ENCODE measurements at regions not wholly inside any gene's neighbourhood (a gene's known extent, or its start where the extent isn't known, plus 50 kb on each side); places are given as distances from the start of the nearest gene placed in this dataset.

- Histone ChIP-seq H3K27ac (ENCODE audit: low read depth in 1 of 2, low read length in 2 of 2) (no peak overlapping the region), H3K9me3 (replicated peaks in 1 of 2; ENCODE audit: control insufficient read depth in 1 of 2, insufficient read depth in 1 of 2, low read length in 2 of 2) (no peaks in the 10 kb centered on the region), H3K27me3 (ENCODE audit: control insufficient read depth in 2 of 2, insufficient read depth in 2 of 2, low read length in 2 of 2) (no peaks in the 10 kb centered on the region), H3K9ac (ENCODE audit: insufficient read depth, low read length, poor library complexity, severe bottlenecking) (no peak overlapping the region), H3K4me2 (replicated peaks; ENCODE audit: extremely low read depth, low read length, poor library complexity, severe bottlenecking) (no peak overlapping the region), H3K4me1 (ENCODE audit: control insufficient read depth in 1 of 2, insufficient read depth in 2 of 2, low read length in 2 of 2) (no peaks in the 10 kb centered on the region), H3K36me3 (replicated peaks in 1 of 2; ENCODE audit: control insufficient read depth in 1 of 2, insufficient read depth in 2 of 2, low read length in 2 of 2) (no peaks in the 10 kb centered on the region), H3K79me2 (ENCODE audit: insufficient read depth, low read length) (no peaks in the 10 kb centered on the region), H3K4me3 (replicated peaks in 1 of 3; ENCODE audit: low read depth in 2 of 3, low read length in 3 of 3) (no peak overlapping the region), H4K20me1 (ENCODE audit: insufficient read depth, low read length) (no peaks in the 10 kb centered on the region), H2AFZ (ENCODE audit: insufficient read depth, low read depth, low read length, poor library complexity, severe bottlenecking) (no peak overlapping the region)
- TF ChIP-seq CTCF (IDR thresholded peaks at IDR 0.05): no peak
- Mint-ChIP-seq H3K4me1 (no peaks in the 10 kb centered on the region), H3K27me3 (ENCODE audit: low read depth in 3 of 3) (peaks cover 0 to 4% (median 1%) of the 10 kb centered on the region in 3 donors), H3K36me3 (no peaks in the 10 kb centered on the region), H3K9me3 (peaks cover 0 to 4% (median 0%) of the 10 kb centered on the region in 7 donors), H3K4me3 (no peak overlapping the region), H3K27ac (no peak overlapping the region)
- intact Hi-C loops (cut with micrococcal nuclease): no loop called here
- 90% methylated on average over 2 of the region's 8 CpGs for WGBS (ENCODE audit: insufficient coverage)
- no peak for DNase-seq
Observed at GRCh38 chr14:53549956-53550355, 396.8 kb upstream of the DDHD1 start.

GRCh38 chr14:53547593-53547992 lies 394.5 kb upstream of the DDHD1 start:
- H3K4me1 ChIP-seq (ENCODE audit: control insufficient read depth in 1 of 2, insufficient read depth in 2 of 2, low read length in 2 of 2): no peaks in the 10 kb centered on the region
- H3K4me3 ChIP-seq (replicated peaks in 1 of 3; ENCODE audit: low read depth in 2 of 3, low read length in 3 of 3): no peak overlapping the region
- no peaks in the 10 kb centered on the region for H3K79me2 ChIP-seq (ENCODE audit: insufficient read depth, low read length)
- H3K9me3 Mint-ChIP-seq: peaks cover 0 to 4% (median 0%) of the 10 kb centered on the region in 7 donors
- H4K20me1 ChIP-seq (ENCODE audit: insufficient read depth, low read length): no peaks in the 10 kb centered on the region
- WGBS (ENCODE audit: insufficient coverage): 100% methylated on average over 1 of the region's 1 CpG
- H2AFZ ChIP-seq (ENCODE audit: insufficient read depth, low read depth, low read length, poor library complexity, severe bottlenecking): no peak overlapping the region
- no peaks in the 10 kb centered on the region for H3K9me3 ChIP-seq (replicated peaks in 1 of 2; ENCODE audit: control insufficient read depth in 1 of 2, insufficient read depth in 1 of 2, low read length in 2 of 2)
- no peak overlapping the region for H3K27ac ChIP-seq (ENCODE audit: low read depth in 1 of 2, low read length in 2 of 2)
- no peak overlapping the region for H3K27ac Mint-ChIP-seq
- H3K27me3 ChIP-seq (ENCODE audit: control insufficient read depth in 2 of 2, insufficient read depth in 2 of 2, low read length in 2 of 2): no peaks in the 10 kb centered on the region
- DNase-seq: no peak
- no peaks in the 10 kb centered on the region for H3K36me3 Mint-ChIP-seq
- intact Hi-C loops (cut with micrococcal nuclease): no loop called here
- TF ChIP-seq CTCF (IDR thresholded peaks at IDR 0.05): no peak
- no peaks in the 10 kb centered on the region for H3K4me1 Mint-ChIP-seq
- peaks cover 1 to 4% (median 2%) of the 10 kb centered on the region in 3 donors for H3K27me3 Mint-ChIP-seq (ENCODE audit: low read depth in 3 of 3)
- H3K9ac ChIP-seq (ENCODE audit: insufficient read depth, low read length, poor library complexity, severe bottlenecking): no peak overlapping the region
- H3K4me2 ChIP-seq (replicated peaks; ENCODE audit: extremely low read depth, low read length, poor library complexity, severe bottlenecking): no peak overlapping the region
- no peak overlapping the region for H3K4me3 Mint-ChIP-seq
- no peaks in the 10 kb centered on the region for H3K36me3 ChIP-seq (replicated peaks in 1 of 2; ENCODE audit: control insufficient read depth in 1 of 2, insufficient read depth in 2 of 2, low read length in 2 of 2)

Data from CD14-positive monocyte (primary cell).